Fibroblast of villous mesenchyme (primary cell): ENCODE measurements at regions not wholly inside any gene's neighbourhood (a gene's known extent, or its start where the extent isn't known, plus 50 kb on each side); places are given as distances from the start of the nearest gene placed in this dataset.
A peak's percentile ranks its signal among the peaks of the same experiment; 100 is the strongest.

Experiments used
- DNase-seq: peaks from one replicate; pipeline ENCODE4 v3.0.0-alpha.2; 2010; ENCODE audit warnings: low read depth
- H3K4me3 ChIP-seq: 2 replicates; pipeline ENCODE4 v1.5.1; 2011; ENCODE audit warnings: low read depth, mild to moderate bottlenecking, low read length
- CTCF ChIP-seq: IDR thresholded peaks from 2 replicates; pipeline ENCODE4 v1.5.1; 2012; ENCODE audit warnings: low read depth, mild to moderate bottlenecking, low read length; ENCODE audit not compliant: insufficient read depth

- no peak overlapping the region for H3K4me3 ChIP-seq
- peak; percentile 53 for DNase-seq
- TF ChIP-seq CTCF, result no peak
These were observed 56.8 kb upstream of the GRIA4 start for GRCh38 chr11:105553025-105553424.

- no peak for TF ChIP-seq CTCF
- no peak for DNase-seq
- no peak overlapping the region for H3K4me3 ChIP-seq
These were observed 61.5 kb upstream of the GRIA4 start for GRCh38 chr11:105548359-105548758.

GRCh38 chr11:105538588-105538987 lies 71.3 kb upstream of the GRIA4 start:
- H3K4me3 ChIP-seq, result no peak overlapping the region
- no peak for DNase-seq
- TF ChIP-seq CTCF, result no peak

- no peak overlapping the region for H3K4me3 ChIP-seq
- no peak for DNase-seq
- TF ChIP-seq CTCF, result no peak
These were observed 72.3 kb upstream of the GRIA4 start for GRCh38 chr11:105537531-105537930.

- no peak overlapping the region for H3K4me3 ChIP-seq
These were observed 85.6 kb upstream of the GRIA4 start for GRCh38 chr11:105524286-105524685.

GRCh38 chr11:105520706-105521345 lies 89.0 kb upstream of the GRIA4 start:
- TF ChIP-seq CTCF, result no peak
- no peak overlapping the region for H3K4me3 ChIP-seq
- no peak for DNase-seq

More at GRCh38 chr11:105524286-105524685, 85.6 kb upstream of the GRIA4 start:
- DNase-seq, result no peak
- TF ChIP-seq CTCF, result no peak
